MV-4-11 (cell line): ENCODE measurements at regions not wholly inside any gene's neighbourhood (a gene's known extent, or its start where the extent isn't known, plus 50 kb on each side); places are given as distances from the start of the nearest gene placed in this dataset.
A peak's percentile ranks its signal among the peaks of the same experiment; 100 is the strongest.

Experiments
- DNase-seq: peaks from one replicate; lab custom pipeline; 2025; lab: John Stamatoyannopoulos, UW

DNA sequence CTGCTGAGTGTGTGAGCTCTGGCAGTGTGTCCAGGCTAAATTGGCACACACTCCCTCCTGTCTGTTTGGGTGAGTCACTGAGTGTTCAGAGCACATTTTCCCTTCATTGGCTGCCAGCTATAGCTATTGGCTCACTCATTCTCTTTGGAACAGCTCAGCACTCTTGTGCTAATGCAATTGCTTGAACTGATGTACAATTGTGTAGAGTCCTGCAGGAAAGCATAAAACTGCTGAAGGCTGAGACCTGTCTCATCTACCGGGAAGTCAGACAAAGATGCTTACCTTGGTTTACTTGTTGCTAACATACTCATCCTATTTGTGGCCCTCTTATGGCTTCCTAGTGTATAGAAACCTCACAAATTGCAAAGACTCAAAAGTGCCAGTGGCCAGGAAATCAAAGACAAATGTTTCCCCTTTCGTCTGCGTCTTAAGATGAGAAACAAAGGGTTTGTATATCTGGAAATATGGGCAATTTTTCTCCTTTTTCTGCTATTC, 351.0 kb downstream of the BCKDHB start:
- peak; percentile 41 for DNase-seq

DNA sequence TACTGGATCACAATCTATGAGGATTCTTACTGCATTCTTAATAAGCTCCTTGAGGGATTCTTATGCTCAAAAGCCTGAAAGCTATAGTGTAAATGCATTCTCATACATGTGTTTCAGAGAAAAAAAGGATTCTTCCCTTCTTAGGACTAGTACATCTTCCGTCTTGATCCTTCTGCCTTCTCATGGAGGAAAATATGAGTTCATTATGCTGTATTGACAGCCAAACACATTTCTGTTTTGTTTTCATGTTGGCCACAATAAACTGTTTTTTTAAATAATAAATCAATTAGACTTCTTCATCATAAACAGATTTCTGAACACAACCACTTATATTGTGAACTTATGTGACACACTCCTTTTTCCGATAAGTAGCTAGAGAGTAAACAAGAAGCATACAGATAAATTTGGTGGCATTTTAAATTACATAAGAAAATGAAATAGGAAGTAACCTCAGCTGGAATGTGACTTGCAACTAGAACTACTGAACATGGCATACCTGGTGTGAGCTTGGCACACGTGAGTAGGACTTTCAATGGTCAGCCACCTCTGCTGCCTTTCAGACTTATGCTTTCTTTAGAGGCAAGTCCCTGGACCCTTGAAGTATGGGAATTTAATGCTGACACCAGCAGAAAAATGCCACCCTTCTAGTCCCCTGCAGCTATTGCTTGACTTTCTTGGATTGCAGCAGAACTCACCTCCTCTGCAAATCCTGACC, 350.4 kb downstream of the BCKDHB start:
- DNase-seq, result no peak

DNA sequence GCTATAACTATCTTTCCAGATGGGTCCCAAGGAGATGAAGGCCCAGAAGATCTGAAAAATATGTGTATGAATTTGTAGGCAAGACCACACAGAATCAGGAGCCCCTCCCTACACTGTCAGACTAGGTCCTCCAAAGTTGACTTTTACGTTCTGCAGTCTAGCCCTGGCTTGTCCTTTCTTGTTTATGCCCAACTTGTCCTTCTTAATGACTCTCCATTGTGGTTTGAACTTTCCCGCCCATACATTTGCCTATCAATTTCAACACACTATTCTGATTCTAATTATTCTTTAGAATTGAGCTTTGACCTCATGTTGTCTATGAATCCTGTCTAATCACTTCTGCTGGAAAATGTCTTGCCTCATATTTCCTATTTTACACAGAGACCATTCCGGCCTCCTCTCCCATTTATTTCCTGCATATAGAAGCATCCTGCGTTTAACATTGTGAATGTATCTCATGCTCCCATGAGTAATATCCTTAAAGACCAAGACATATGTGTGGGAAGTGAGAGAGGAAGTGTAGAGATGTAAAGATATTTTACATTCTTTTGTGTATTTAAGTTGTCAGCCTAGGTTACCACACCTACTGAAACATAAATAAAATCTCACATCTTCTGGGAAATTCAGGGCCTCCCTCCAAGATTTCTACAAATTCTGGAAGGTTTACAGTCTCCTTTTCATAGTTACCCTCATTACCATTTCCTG, 348.3 kb downstream of the BCKDHB start:
- DNase-seq, result peak; percentile 20

DNA sequence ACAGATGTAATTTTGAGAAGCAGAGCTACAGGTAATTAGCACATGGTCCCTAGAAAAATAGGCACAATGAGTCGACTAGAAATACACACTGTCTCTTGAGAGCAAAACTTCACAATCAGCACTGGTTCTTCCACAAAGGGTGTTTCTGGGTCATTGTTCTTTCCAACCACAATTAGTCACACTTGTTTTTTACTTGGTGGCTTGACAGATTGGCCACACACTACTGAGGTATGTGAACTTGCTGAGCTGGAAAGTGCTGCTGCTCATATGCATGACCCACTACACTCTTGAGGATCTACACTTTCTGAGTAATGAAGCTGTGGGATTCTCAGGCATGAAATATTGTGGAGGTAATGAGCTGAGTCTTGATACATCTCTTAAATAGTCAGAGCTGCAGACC, 347.7 kb downstream of the BCKDHB start:
- peak; percentile 85 for DNase-seq

DNA sequence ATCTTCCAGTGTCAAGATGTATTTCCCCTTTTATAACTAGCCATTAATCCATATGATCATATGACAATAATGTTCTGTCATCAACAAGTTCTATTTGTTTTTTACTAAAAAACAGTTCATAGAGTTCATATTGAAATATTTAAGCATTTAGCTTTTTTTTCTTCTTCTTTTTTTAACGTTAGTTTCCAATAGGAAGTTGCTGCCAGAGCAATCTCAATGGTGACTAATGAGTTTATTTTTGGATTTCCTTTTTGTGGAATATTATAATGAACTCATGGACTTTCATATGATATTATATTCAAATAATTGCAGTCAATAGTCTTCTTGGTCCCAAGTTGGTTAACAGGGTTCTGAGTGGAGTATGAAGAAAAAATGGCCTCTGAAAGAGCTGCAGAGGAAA, 343.3 kb downstream of the BCKDHB start:
- DNase-seq, result peak; percentile 75

DNA sequence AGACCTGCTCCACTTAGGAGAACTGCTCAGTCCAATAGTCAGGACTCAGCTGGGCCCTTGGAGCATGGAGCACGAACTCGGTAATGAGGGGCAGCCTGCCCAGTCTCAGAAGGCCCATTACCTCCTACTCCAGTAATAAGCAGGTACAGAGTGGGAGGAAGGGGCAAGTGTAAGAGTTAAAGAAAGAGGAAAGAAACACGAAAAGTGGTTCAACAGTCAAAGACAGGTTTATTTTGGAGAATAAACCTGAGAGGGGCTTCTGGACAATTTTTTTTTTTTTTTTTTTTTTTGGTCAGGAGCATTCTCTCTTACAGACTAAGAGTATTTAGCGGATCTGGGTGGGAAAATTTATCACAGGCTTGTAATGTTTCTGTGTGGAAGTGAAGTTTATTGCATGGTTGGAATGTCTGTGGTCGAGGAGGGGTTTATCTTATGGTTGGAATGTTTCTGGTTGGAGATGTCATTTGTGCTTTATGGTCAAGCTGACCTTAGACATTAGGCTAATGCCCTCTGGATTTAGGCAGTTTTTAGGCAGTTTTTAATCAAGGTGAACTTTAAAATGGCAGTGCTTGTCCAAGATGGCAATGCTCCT, 340.1 kb downstream of the BCKDHB start:
- no peak for DNase-seq

DNA sequence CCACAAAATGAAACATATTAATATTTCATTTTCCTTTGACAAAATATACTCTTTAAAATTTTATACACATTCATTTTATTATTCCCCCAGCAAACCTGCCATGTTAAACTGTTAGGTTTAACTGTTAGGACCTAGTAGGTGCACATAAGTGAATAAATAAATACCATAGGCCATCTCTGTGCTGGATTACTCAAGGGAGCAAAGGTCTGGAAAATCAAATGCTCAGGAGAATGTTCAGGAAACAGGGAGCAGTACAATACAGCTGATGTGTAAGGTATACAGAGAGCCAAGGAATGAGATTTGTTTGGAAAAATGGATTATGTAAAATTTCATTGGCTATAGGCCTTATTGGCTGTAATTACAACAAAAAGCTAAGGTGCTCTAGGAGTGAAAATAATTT, 339.3 kb downstream of the BCKDHB start:
- DNase-seq, result no peak

DNA sequence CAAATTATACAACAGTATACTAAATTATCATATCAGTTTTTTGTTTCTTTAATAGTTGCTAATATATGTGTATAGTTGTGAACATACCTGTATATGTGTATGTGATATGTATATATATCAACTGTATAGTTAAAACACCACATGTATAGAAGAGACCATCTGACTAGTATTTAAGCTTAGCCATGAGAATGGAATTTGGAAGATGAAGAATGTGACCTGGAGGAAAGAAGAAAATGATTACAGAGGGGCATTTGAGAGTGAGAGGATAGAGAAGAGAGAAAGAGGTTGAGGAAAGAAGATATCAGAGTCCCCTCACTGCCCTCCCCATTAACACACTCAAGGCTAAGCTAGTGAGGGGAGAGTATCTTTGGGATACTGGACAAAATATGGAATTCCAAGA, 335.9 kb downstream of the BCKDHB start:
- no peak for DNase-seq

DNA sequence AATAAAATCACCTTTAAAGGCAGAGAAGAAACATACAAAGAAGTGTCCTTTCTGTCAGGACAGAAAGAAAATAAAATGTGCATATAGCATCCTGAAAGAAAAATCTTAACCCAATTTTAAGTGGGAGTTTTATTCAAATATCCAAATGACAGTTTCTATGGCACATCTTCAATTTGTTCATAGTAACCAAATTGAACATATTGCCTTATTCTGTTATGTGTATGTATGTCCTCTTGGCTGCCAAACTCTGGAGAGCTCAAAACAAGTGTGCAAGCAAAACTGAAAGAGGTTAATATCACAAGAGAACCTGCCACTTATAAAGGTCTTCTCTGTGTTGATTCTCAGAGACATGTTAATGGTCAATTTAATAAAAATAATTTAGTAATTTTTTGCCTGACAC, 334.7 kb downstream of the BCKDHB start:
- no peak for DNase-seq

DNA sequence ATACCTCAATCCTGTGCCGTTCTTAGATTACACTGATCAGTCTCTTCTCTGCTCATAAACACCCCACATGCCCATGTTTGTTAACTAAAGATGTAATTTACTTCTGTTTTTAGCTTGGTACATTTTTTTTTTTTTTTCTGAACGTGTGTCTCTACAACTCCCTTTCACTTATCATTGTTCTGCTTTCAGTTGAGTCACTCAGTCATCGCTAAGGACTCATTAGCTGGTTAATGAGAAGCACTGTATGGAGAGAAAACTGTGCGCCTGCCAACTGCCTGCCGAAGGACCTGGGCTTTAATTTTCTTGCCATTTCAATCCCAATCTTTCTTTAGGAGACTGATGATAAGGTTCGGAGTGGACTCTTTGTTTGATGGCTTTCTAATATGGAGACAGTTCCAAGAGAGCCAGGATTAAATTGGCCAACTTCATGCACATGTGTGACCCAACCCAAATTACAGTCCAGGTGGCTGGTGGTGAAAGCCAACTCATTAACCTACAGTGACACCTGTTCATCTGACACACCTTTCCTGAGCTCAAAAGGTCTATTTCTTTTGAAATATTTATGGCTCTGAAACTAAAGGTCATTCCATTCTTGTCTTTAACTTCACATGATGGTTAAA, 334.1 kb downstream of the BCKDHB start:
- peak; percentile 83 for DNase-seq

DNA sequence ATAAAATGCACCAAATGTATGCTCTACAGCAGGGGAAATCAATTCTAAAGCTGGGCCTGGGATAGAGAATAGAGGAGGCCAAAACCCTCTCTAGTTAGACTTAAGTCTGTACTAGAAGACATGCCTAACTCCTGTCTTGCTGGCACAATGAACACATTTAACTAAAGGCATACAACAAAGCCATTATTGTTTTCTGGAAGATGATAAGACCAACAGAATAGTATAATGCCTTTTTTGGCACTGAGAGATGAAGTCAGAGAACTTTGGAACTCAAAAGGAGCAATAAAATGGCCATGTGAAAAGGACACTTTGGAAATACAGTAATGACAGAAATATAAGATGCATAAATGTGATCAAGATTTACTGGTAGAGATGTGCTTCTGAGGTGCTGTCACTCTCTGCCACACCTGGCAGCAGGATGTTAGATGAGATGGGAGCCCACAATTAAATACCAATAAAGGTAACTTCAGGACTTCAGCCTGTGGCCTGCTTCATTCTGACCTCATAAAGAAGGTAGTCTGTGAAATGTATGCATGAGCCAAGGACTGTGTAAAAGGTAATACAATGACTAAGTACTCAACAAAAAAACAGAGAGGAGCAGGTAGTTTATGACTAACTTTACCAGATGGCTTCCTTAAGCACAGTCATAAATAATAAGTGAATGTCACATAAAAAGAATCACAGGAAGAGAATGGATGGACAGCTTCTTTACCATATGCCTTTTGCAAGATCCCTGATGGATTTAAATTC, 333.4 kb downstream of the BCKDHB start:
- no peak for DNase-seq

DNA sequence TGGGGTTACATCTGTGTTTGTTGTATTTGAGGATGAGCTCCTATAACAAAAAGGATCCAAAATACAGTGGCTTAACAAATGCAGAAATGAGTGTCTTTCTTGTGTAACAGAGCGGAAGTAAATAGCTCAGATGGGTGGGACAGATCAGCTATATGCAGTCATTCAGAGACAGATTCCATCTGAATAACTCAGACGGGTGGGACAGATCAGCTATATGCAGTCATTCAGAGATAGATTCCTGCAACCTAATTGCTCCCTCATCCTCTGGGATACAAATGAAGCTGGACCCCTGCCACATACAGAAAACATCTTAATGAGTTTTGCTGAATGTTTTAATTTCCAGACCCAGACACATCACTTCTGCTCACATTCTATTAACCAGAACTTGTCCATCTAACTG, 332.3 kb downstream of the BCKDHB start:
- peak; percentile 47 for DNase-seq

DNA sequence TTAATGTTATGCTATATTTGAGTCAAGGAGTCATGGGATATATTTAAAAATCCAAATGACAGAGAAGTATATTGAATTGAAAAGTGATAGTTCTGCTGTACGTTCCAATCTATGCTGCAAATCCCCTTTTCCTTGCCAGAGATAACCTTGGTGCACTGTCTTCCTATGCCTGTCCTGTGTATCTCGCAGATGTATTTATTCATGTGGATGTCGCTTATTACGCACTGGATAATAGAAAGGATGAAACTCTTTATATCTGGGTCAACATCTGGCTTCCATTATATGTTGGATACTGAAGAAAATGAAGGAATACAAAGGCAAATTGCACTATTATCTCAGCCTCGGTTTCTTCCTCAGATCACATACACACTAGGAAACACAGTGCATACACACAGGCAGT, 331.3 kb downstream of the BCKDHB start:
- DNase-seq, result no peak

DNA sequence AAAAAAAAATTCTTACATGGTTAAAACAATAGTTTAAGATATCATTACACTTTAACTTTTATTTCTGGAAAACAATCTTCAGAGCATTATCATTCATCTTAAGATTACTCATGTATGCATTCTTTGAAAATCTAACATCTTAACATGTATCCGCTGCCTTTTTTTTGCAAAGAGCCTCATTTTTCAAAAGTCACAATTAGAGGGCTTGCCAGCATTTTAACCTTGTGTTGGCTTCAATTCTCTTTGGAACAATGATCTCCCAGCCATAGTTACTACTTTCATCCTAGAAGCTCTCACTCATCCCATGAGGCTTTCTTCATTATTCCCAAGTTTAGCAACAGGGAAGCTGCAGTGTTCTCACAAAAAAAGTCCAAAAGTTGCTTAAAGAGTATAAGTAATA, 330.8 kb downstream of the BCKDHB start:
- no peak for DNase-seq

DNA sequence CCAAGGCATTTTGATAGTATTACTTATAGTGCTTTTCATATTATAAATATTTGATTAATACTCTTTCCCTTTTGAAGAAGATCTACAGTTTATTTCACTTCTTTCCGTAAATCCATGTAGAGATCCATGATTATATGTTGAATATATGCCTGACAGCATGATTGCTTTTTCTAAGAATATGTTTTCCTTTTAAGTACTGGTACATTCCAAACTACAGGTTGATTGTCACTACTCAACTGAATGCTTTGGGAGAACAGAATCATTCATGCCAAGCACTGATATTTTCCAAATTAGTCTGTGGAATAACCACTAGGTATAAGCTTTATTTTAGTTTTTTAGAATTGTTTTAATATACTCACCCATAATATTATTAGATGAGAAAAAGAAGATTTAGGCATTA, 330.2 kb downstream of the BCKDHB start:
- DNase-seq, result no peak

DNA sequence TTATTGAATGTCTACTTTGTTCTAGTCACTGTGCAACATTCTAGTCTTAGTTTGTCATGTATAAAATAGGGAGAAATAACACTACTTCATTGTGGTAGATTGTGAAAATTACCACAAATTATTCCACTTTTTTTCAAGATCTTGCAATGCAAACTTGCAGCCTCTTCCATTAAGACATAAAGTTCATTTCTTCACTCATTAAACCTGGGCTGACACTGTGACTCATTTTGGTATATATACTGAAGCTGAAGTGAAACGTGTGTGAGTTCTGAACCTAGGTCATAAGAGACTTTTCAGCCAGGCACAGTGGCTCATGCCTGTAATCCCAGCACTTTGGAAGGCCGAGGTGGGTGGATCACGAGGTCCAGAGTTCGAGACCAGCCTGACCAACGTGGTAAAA, 329.0 kb downstream of the BCKDHB start:
- peak; percentile 11 for DNase-seq

DNA sequence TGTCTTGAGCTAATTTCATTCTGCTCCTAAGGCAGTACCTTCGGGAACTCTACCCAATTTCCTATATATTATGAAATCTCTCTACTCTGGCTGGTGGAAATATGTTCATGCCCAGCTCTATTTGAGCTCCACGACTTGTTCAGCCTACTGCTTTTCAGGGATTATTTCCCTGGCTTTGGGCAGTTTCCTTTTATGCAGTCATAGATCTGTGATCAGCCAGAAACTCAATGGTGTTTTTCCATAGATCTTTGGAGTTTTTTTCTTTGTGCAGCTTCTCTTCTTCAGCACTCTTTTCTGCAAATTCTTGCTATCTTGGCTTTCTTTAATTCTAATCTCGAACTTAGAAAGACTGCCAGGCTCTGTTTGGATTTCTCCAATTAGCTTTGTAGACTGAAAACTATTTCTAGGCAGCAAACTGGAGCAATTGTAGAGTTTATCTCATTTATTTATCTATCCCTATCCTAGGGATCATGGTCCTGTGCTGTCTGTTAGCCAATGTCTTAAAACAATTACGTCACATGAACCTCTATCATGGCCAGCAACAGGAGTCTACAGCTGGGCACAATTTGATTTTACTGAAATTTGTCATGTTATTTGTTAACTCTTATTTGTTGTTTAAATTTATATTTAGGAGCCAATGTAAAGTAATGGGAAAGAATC, 328.4 kb downstream of the BCKDHB start:
- no peak for DNase-seq

DNA sequence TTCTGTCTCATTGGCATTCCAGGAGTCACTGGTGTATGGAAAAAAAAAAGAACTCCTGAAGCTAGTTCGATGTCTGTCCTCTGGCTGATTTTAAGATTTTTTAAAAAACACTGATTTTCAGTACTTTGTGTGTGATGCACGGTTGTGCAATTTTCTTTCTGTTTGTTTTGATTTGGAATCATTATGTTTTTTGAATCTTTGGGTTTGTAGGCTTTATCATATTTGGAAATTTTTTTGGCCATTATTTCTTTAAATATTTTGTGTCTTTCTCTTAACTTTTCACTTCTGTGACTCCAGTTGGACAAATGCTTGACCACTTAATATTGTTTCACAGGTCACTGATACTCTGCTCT, 327.2 kb downstream of the BCKDHB start:
- no peak for DNase-seq

DNA sequence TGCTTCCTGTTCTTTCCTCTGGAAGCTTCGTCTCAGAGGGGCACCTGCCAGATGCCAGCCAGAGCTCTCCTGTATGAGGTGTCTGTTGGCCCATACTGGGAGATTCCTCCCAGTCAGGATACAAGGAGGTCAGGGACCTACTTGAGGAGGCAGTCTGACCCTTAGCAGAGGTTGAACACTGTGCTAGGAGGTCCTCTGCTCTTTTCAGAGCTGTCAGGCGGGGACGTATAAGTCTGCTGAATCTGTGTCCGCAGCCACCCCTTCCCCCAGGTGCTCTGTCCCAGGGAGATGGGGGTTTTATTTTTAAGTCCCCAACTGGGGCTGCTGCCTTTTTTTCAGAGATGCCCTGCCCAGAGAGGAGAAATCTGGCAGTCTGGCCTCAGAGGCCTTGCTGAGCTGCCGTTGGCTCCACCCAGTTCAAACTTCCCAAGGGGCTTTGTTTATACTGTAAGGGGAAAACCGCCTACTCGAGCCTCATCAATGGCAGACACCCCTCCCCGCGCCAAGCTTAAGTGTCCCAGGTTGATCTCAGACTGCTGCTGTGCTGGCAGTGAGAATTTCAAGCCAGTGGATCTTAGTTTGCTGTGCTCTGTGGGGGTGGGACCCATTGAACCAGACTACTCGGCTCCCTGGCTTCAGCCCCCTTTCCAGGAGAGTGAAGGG, 326.7 kb downstream of the BCKDHB start:
- DNase-seq, result no peak

DNA sequence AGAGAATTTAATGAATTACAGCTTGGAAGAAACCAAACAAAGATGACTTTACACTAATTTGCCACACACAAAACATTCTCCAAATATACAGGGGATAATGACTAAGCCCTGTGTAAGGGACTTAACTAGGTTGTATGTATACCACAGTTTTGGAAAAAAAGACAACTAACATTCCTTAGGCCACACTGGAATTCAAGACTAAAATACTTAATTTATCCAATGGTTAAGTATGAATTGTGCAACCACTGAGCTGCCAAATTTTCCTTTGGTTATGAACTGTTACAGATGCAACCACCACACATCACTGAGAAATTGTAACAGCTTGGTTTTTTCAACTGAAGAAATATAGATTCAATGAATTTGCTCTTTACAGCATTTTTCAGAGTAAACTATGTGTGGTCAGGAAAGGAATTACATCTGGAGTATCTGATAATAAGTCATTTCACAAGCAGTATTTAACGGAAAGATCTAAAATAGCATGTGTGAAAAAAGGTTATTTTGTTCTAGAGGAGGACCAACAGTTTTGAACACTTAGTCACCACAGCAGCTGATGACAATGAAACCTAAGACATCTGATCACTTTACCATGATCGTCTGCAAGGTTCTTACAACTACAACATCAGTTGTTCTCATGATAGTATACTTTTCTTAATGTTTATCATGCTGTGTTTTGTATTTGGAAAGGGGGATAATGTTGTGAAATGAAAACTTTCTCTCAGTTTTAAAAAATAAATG, 318.8 kb downstream of the BCKDHB start:
- peak; percentile 59 for DNase-seq
